GM12878 (cell line): ENCODE measurements at regions not wholly inside any gene's neighbourhood (a gene's known extent, or its start where the extent isn't known, plus 50 kb on each side); places are given as distances from the start of the nearest gene placed in this dataset.

Experiments used
- BCLAF1 ChIP-seq: fragments of 450-650 bp; IDR thresholded peaks from 2 replicates; pipeline ENCODE4 v1.6.1; 2017; ENCODE audit warnings: antibody characterized with exemption, mild to moderate bottlenecking, moderate library complexity
- CREM ChIP-seq: IDR thresholded peaks from 2 replicates; pipeline ENCODE4 v1.6.1; 2014; ENCODE audit warnings: antibody characterized with exemption, low read depth
- SIN3A ChIP-seq: IDR thresholded peaks from 2 replicates; pipeline ENCODE4 v1.6.1; 2012; ENCODE audit warnings: low read depth, low read length, improper control_type of control experiment
- SREBF2 ChIP-seq: IDR thresholded peaks from 2 replicates; pipeline ENCODE4 v1.6.1; 2012; ENCODE audit warnings: mild to moderate bottlenecking, low read length
- ZNF687 ChIP-seq: fragments of 450-650 bp; IDR thresholded peaks from 2 replicates; pipeline ENCODE4 v1.6.1; 2017; ENCODE audit warnings: mild to moderate bottlenecking, moderate library complexity

- TF ChIP-seq BCLAF1 (no peak), CREM (no peak), SREBF2 (no peak), SIN3A (no peak), ZNF687 (no peak)
Observed at GRCh38 chr12:89080793-89081465, 271.4 kb downstream of the DUSP6 start (continued).
